Neuronal stem cell (in vitro differentiated cells): ENCODE measurements at regions not wholly inside any gene's neighbourhood (a gene's known extent, or its start where the extent isn't known, plus 50 kb on each side); places are given as distances from the start of the nearest gene placed in this dataset.
"Not testable (repeated sequence)": the region's sequence is repeated elsewhere in the genome, so short reads cannot be mapped to it uniquely, and the experiment has no call there.

ENCODE experiments used
- DNase-seq: peaks from one replicate; pipeline ENCODE4 v3.0.0-alpha.2; 2013; ENCODE audit warnings: low spot score
- H2AFZ ChIP-seq: one replicate; pipeline ENCODE4 v1.6.1; 2013; ENCODE audit warnings: mild to moderate bottlenecking, low read length, inconsistent platforms
- H2AK5ac ChIP-seq: 2 replicates; pipeline ENCODE4 v1.6.1; 2013; ENCODE audit warnings: low read depth, mild to moderate bottlenecking, inconsistent platforms, low read length, moderate library complexity, mixed read lengths
- H2BK120ac ChIP-seq: 2 replicates; pipeline ENCODE4 v1.6.1; 2013; ENCODE audit warnings: low read depth, mild to moderate bottlenecking, inconsistent platforms, low read length, moderate library complexity, mixed read lengths
- H2BK12ac ChIP-seq: one replicate; pipeline ENCODE4 v1.6.1; 2013; ENCODE audit warnings: low read length, inconsistent platforms
- H2BK15ac ChIP-seq: 2 replicates; pipeline ENCODE4 v1.6.1; 2013; ENCODE audit warnings: mild to moderate bottlenecking, low read length, inconsistent platforms, mixed read lengths
- H2BK5ac ChIP-seq: one replicate; pipeline ENCODE4 v1.6.1; 2013; ENCODE audit warnings: inconsistent platforms, mild to moderate bottlenecking, low read length, moderate library complexity
- H3K14ac ChIP-seq: one replicate; pipeline ENCODE4 v1.6.1; 2013; ENCODE audit warnings: low read length, inconsistent platforms
- H3K18ac ChIP-seq: 2 replicates; pipeline ENCODE4 v1.6.1; 2013; ENCODE audit warnings: low read length, inconsistent platforms
- H3K23ac ChIP-seq: 2 replicates; pipeline ENCODE4 v1.6.1; 2013; ENCODE audit warnings: low read depth, mild to moderate bottlenecking, mixed read lengths, low read length, inconsistent platforms; ENCODE audit not compliant: poor library complexity
- H3K27ac ChIP-seq: replicated peaks from 3 replicates; pipeline ENCODE4 v1.5.1; 2013; ENCODE audit warnings: low read length, inconsistent platforms
- H3K27me3 ChIP-seq, 3 experiments: 2 replicates each; pipeline ENCODE4 v1.6.1; 2013; ENCODE audit warnings: low read length in 3 of 3, mild to moderate bottlenecking in 2 of 3, inconsistent platforms in 1 of 3, low read depth in 1 of 3, mixed read lengths in 1 of 3, moderate library complexity in 1 of 3; ENCODE audit not compliant: control insufficient read depth in 3 of 3, insufficient read depth in 3 of 3
- H3K36me3 ChIP-seq, 2 donors: replicated peaks in 1 of 2; 2 replicates each; pipeline ENCODE4 v1.6.1; 2013; ENCODE audit warnings: low read length in 2 of 2; ENCODE audit not compliant: control insufficient read depth in 2 of 2, insufficient read depth in 2 of 2
- H3K4ac ChIP-seq: 2 replicates; pipeline ENCODE4 v1.6.1; 2013; ENCODE audit warnings: inconsistent platforms, mild to moderate bottlenecking, low read length, moderate library complexity
- H3K4me1 ChIP-seq, 2 donors: 1 replicate in 1 of 2; 2 replicates in 1 of 2; pipeline ENCODE4 v1.6.1; 2013; ENCODE audit warnings: low read length in 2 of 2, low read depth in 1 of 2; ENCODE audit not compliant: control insufficient read depth in 2 of 2, insufficient read depth in 1 of 2
- H3K4me2 ChIP-seq: one replicate; pipeline ENCODE4 v1.6.1; 2013; ENCODE audit warnings: mild to moderate bottlenecking, low read length, inconsistent platforms; ENCODE audit not compliant: insufficient read depth, poor library complexity, severe bottlenecking
- H3K4me3 ChIP-seq, 2 donors: 2 replicates each; pipeline ENCODE4 v1.5.1; 2013; ENCODE audit warnings: low read length in 2 of 2, mild to moderate bottlenecking in 2 of 2, inconsistent platforms in 1 of 2, moderate library complexity in 1 of 2
- H3K79me1 ChIP-seq: one replicate; pipeline ENCODE4 v1.6.1; 2013; ENCODE audit warnings: low read depth, mild to moderate bottlenecking, inconsistent platforms, low read length, moderate library complexity
- H3K9ac ChIP-seq: one replicate; pipeline ENCODE4 v1.6.1; 2013; ENCODE audit warnings: mild to moderate bottlenecking, low read depth, low read length, inconsistent platforms; ENCODE audit not compliant: poor library complexity
- H3K9me3 ChIP-seq, 2 donors: replicated peaks in 1 of 2; 2 replicates each; pipeline versions ENCODE3 to v1.6.1; 2013; ENCODE audit warnings: low read length in 2 of 2, mild to moderate bottlenecking in 2 of 2, inconsistent platforms in 1 of 2, low read depth in 1 of 2, mixed read lengths in 1 of 2, moderate library complexity in 1 of 2; ENCODE audit not compliant: control insufficient read depth in 2 of 2, insufficient read depth in 1 of 2
- H4K8ac ChIP-seq: one replicate; pipeline ENCODE4 v1.6.1; 2013; ENCODE audit warnings: low read depth, mild to moderate bottlenecking, inconsistent platforms, low read length, moderate library complexity
- H4K91ac ChIP-seq: one replicate; pipeline ENCODE4 v1.6.1; 2013; ENCODE audit warnings: low read length, low read depth, mild to moderate bottlenecking, inconsistent platforms; ENCODE audit not compliant: poor library complexity
- WGBS, 2 donors: extraction: QIAGEN DNeasy Blood & Tissue Kit; methylation state at CpG; one replicate each; pipeline ENCODE4 v1.1.7; 2013; ENCODE audit warnings: missing lambda C conversion rate in 2 of 2, mixed read lengths in 1 of 2; ENCODE audit not compliant: insufficient read length in 2 of 2, insufficient replicate concordance in 1 of 2; ENCODE audit errors: extremely low coverage in 2 of 2; 5-methylcytosine and 5-hydroxymethylcytosine counted together

- Histone ChIP-seq H3K27me3 (no peaks in the 10 kb centered on the region), H3K4ac (no peak overlapping the region), H2BK120ac (no peak overlapping the region), H3K79me1 (no peaks in the 10 kb centered on the region), H2BK15ac (no peak overlapping the region), H2BK12ac (no peak overlapping the region), H3K9me3 (peaks cover 2 to 75% of the 10 kb centered on the region in 2 donors), H2AK5ac (no peak overlapping the region), H3K4me2 (no peak overlapping the region), H3K4me1 (no peaks in the 10 kb centered on the region), H2BK5ac (no peak overlapping the region), H4K91ac (no peak overlapping the region), H3K23ac (no peak overlapping the region), H3K4me3 (no peak overlapping the region), H2AFZ (no peak overlapping the region), H3K9ac (no peak overlapping the region), H3K36me3 (peaks cover 0 to 82% of the 10 kb centered on the region in 2 donors), H4K8ac (no peak overlapping the region), H3K18ac (no peak overlapping the region), H3K14ac (no peak overlapping the region), H3K27ac (no peak overlapping the region)
- DNase-seq: no peak
- WGBS, 2 donors: no CpG with 5 or more reads among the region's 10 CpGs
Observed at GRCh38 chr13:22903301-22903700, 277.5 kb upstream of the SGCG start.

- no peak overlapping the region for H3K27ac ChIP-seq
- H3K4me1 ChIP-seq: no peaks in the 10 kb centered on the region
- no peak overlapping the region for H4K91ac ChIP-seq
- H2BK12ac ChIP-seq: no peak overlapping the region
- no peak overlapping the region for H3K18ac ChIP-seq
- no peak overlapping the region for H3K4me2 ChIP-seq
- no peak overlapping the region for H2AFZ ChIP-seq
- no peaks in the 10 kb centered on the region for H3K79me1 ChIP-seq
- H2BK15ac ChIP-seq: no peak overlapping the region
- H2AK5ac ChIP-seq: no peak overlapping the region
- no peak for DNase-seq
- no peak overlapping the region for H3K4ac ChIP-seq
- H3K9me3 ChIP-seq: peaks cover 2 to 73% of the 10 kb centered on the region in 2 donors
- H3K36me3 ChIP-seq: peaks cover 0 to 88% of the 10 kb centered on the region in 2 donors
- H2BK5ac ChIP-seq: no peak overlapping the region
- no peak overlapping the region for H3K14ac ChIP-seq
- no peak overlapping the region for H2BK120ac ChIP-seq
- H4K8ac ChIP-seq: no peak overlapping the region
- no peak overlapping the region for H3K4me3 ChIP-seq
- no peaks in the 10 kb centered on the region for H3K27me3 ChIP-seq
- no peak overlapping the region for H3K23ac ChIP-seq
- no peak overlapping the region for H3K9ac ChIP-seq
Observed at GRCh38 chr13:22903925-22904324, 276.9 kb upstream of the SGCG start.

GRCh38 chr13:22915442-22916082, 265.2 kb upstream of the SGCG start:
- peak overlapping the region; percentile 90 for H3K9ac ChIP-seq

GRCh38 chr13:22916276-22916675, 264.5 kb upstream of the SGCG start:
- not testable (repeated sequence) for H4K8ac ChIP-seq, H3K4ac ChIP-seq, H2BK120ac ChIP-seq, H3K4me3 ChIP-seq, H3K4me2 ChIP-seq, H2BK5ac ChIP-seq, H3K27ac ChIP-seq, DNase-seq, H3K4me1 ChIP-seq, H3K14ac ChIP-seq, H2AK5ac ChIP-seq, H2BK15ac ChIP-seq, H3K9ac ChIP-seq, H3K79me1 ChIP-seq, H3K9me3 ChIP-seq, H2AFZ ChIP-seq, H3K18ac ChIP-seq, H4K91ac ChIP-seq, H2BK12ac ChIP-seq, H3K27me3 ChIP-seq, H3K23ac ChIP-seq
- H3K36me3 ChIP-seq: peaks cover 0 to 31% of the 10 kb centered on the region in 2 donors
- no CpG with 5 or more reads among the region's 4 CpGs for WGBS, 2 donors

More at GRCh38 chr13:22915442-22916082, 265.2 kb upstream of the SGCG start:
- H2AFZ ChIP-seq: no peak overlapping the region
- H2BK15ac ChIP-seq: no peak overlapping the region
- peak overlapping the region; percentile 12 for H3K23ac ChIP-seq
- peak overlapping the region; percentile 58 for H2BK12ac ChIP-seq
- no peaks in the 10 kb centered on the region for H3K27me3 ChIP-seq
- H3K4me1 ChIP-seq: no peaks in the 10 kb centered on the region
- WGBS, 2 donors: no CpG with 5 or more reads among the region's 58 CpGs
- H2BK5ac ChIP-seq: no peak overlapping the region
- no peak overlapping the region for H3K14ac ChIP-seq
- no peak overlapping the region for H2AK5ac ChIP-seq
- H2BK120ac ChIP-seq: no peak overlapping the region
- peak overlapping the region; percentile 49 for H3K4me2 ChIP-seq
- no peaks in the 10 kb centered on the region for H3K79me1 ChIP-seq
- peak overlapping the region; percentile 96 for H3K18ac ChIP-seq
- H3K9me3 ChIP-seq: peaks cover 0 to 7% of the 10 kb centered on the region in 2 donors
- no peak overlapping the region for H4K91ac ChIP-seq
- H3K36me3 ChIP-seq: peaks cover 0 to 38% of the 10 kb centered on the region in 2 donors
- no peak overlapping the region for H3K4ac ChIP-seq
- H3K27ac ChIP-seq: no peak overlapping the region
- no peak overlapping the region for H4K8ac ChIP-seq
- DNase-seq: peak; percentile 52
- peak overlapping the region in 1 of 2 donors; percentile 89 for H3K4me3 ChIP-seq
